Fibroblast of skin of left biceps (primary cell): ENCODE measurements at regions not wholly inside any gene's neighbourhood (a gene's known extent, or its start where the extent isn't known, plus 50 kb on each side); places are given as distances from the start of the nearest gene placed in this dataset.
"Not testable (repeated sequence)": the region's sequence is repeated elsewhere in the genome, so short reads cannot be mapped to it uniquely, and the experiment has no call there.

Experiments used
- DNase-seq, 2 experiments: peaks; one replicate each; pipeline ENCODE4 v3.0.0-alpha.2; 2013; ENCODE audit warnings: low read depth in 2 of 2

- DNase-seq = no peak
Measured at GRCh38 chr4:77305766-77306165, 148.8 kb downstream of the CCNG2 start.

- DNase-seq = no peak
Measured at GRCh38 chr4:77306496-77306895, 149.5 kb downstream of the CCNG2 start.

- DNase-seq = peak in 1 of 2 experiments; percentile 4
Measured at GRCh38 chr4:77308843-77309242, 151.8 kb downstream of the CCNG2 start.

- no peak for DNase-seq
Measured at GRCh38 chr4:77309496-77309895, 152.5 kb downstream of the CCNG2 start.

GRCh38 chr4:77310931-77311330 lies 153.9 kb downstream of the CCNG2 start:
- DNase-seq = peak in 1 of 2 experiments; percentile 1

GRCh38 chr4:77314697-77315096 lies 157.7 kb downstream of the CCNG2 start:
- DNase-seq = no peak

- no peak for DNase-seq
Measured at GRCh38 chr4:77327151-77327550, 170.1 kb downstream of the CCNG2 start.

GRCh38 chr4:77332696-77333270 lies 175.8 kb downstream of the CCNG2 start:
- DNase-seq = no peak

GRCh38 chr4:77336411-77337142 lies 179.6 kb downstream of the CCNG2 start:
- DNase-seq = no peak

GRCh38 chr4:77342170-77342810 lies 185.3 kb downstream of the CCNG2 start:
- DNase-seq = no peak

- DNase-seq = no peak
Measured at GRCh38 chr4:77344001-77344400, 187.0 kb downstream of the CCNG2 start.

- DNase-seq = no peak
Measured at GRCh38 chr4:77344784-77345183, 187.8 kb downstream of the CCNG2 start.

GRCh38 chr4:77347351-77347966 lies 190.5 kb downstream of the CCNG2 start:
- no peak for DNase-seq

- DNase-seq = no peak
Measured at GRCh38 chr4:77348815-77349214, 191.8 kb downstream of the CCNG2 start.

- no peak for DNase-seq
Measured at GRCh38 chr4:77349364-77349763, 192.4 kb downstream of the CCNG2 start.

- DNase-seq = no peak
Measured at GRCh38 chr4:77349796-77350195, 192.8 kb downstream of the CCNG2 start.

GRCh38 chr4:77352192-77352591 lies 195.2 kb downstream of the CCNG2 start:
- DNase-seq = no peak

GRCh38 chr4:77353724-77354315 lies 196.8 kb downstream of the CCNG2 start:
- not testable (repeated sequence) for DNase-seq

- DNase-seq = no peak
Measured at GRCh38 chr4:77354550-77354949, 197.5 kb downstream of the CCNG2 start.

- no peak for DNase-seq
Measured at GRCh38 chr4:77355731-77356130, 198.7 kb downstream of the CCNG2 start.

GRCh38 chr4:77358315-77358928 lies 201.4 kb downstream of the CCNG2 start:
- peak; percentile 3 to 4 for DNase-seq

- no peak for DNase-seq
Measured at GRCh38 chr4:77360451-77360850, 203.4 kb downstream of the CCNG2 start.
